Kidney (tissue), 13 donors: ENCODE measurements at regions not wholly inside any gene's neighbourhood (a gene's known extent, or its start where the extent isn't known, plus 50 kb on each side); places are given as distances from the start of the nearest gene placed in this dataset.

Source experiments
- DNase-seq, 5 donors: peaks; one replicate each; pipeline ENCODE4 v3.0.0-alpha.2; 2013 to 2020
- FAIRE-seq: peaks from 2 replicates; lab custom pipeline; 2012; peaks lifted over from hg19 to GRCh38; lab: Jason Lieb, UNC
- H3K27ac ChIP-seq, 2 donors: one replicate each; pipeline ENCODE4 v1.7.0; 2013; ENCODE audit warnings: low read depth in 2 of 2, low read length in 2 of 2, inconsistent platforms in 1 of 2
- H3K27me3 ChIP-seq: one replicate; pipeline ENCODE4 v1.7.1; 2013; ENCODE audit warnings: low read length, inconsistent platforms; ENCODE audit not compliant: control insufficient read depth, insufficient read depth
- H3K36me3 ChIP-seq, 3 donors: one replicate each; pipeline versions ENCODE4 v1.7.0 to v1.7.1; 2013; ENCODE audit warnings: low read length in 3 of 3, control low read depth in 1 of 3, inconsistent platforms in 1 of 3; ENCODE audit not compliant: insufficient read depth in 3 of 3, control insufficient read depth in 2 of 3
- H3K4me1 ChIP-seq, 3 donors: one replicate each; pipeline versions ENCODE4 v1.7.0 to v1.7.1; 2013; ENCODE audit warnings: low read length in 3 of 3, inconsistent platforms in 1 of 3, low read depth in 1 of 3; ENCODE audit not compliant: control insufficient read depth in 2 of 3, insufficient read depth in 2 of 3
- H3K4me3 ChIP-seq, 3 donors: one replicate each; pipeline versions ENCODE4 v1.7.0 to v1.8.1; 2013; ENCODE audit warnings: low read length in 3 of 3, control low read depth in 1 of 3, inconsistent platforms in 1 of 3
- H3K9ac ChIP-seq, 3 donors: one replicate each; pipeline versions ENCODE4 v1.7.0 to v1.7.1; 2013; ENCODE audit warnings: low read length in 3 of 3, control low read depth in 1 of 3, inconsistent platforms in 1 of 3
- H3K9me3 ChIP-seq, 3 donors: one replicate each; pipeline versions ENCODE4 v1.7.0 to v1.7.1; 2013; ENCODE audit warnings: low read length in 3 of 3, control low read depth in 1 of 3, inconsistent platforms in 1 of 3; ENCODE audit not compliant: control insufficient read depth in 2 of 3, insufficient read depth in 1 of 3
- intact Hi-C: fragments of 100-400 bp; cut with DNase I; formaldehyde crosslinking; loops from one replicate; pipeline ENCODE4 v1.11.1; 2022
- TF ChIP-seq, protein P1 (sequence below): IDR thresholded peaks from 3 replicates; pipeline ENCODE4 v1.5.1; 2012; ENCODE audit warnings: mild to moderate bottlenecking, moderate library complexity, borderline replicate concordance; ENCODE audit not compliant: insufficient read depth; ENCODE audit errors: extremely low read depth
- donor health status: control.
- donor health status: control.
- donor health status: control.
- donor health status: control.
- donor health status: control.
- donor health status: DM: yes; HTN: yes; CAD: no.
- donor health status: Normal renal cell carcinoma (clear cell type).

DNA sequence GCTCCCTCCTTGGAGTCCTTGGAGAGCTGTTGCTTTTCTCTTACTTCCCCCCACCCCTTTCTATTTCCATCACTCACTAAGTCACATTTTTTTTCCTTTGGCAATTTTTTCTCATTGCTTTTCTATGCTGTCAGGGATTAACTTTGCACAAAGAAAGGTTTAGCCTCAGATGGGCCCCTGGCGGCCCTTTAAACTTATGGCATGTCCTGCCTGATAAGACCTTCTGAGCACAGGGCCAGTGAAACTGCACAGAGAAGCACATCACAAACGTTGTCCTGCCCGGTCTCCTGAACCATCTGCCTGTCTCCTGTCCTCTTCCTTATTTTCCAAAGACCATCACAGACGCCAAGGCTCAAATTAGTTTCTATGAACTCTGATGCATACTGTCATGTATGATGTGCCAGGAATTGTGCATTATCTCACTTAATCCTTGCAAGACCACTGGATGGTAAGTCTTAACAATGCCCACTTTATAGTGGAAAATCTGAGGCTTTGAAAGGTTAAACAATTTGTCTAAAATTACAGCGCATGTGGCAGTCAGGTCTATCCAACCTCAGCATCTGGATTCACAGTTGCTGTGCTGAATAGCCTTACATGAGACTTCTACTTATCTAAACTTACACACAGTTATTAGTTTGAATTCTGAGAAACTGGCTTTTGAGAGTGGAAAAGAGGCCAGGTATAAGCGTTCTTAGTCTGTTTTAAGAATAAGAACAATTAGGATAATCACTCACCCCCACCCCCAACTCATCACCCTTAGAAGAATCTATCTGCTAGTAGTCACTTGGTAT lies 648.1 kb downstream of the NTRK3 start:
- TF ChIP-seq, protein P1, sequence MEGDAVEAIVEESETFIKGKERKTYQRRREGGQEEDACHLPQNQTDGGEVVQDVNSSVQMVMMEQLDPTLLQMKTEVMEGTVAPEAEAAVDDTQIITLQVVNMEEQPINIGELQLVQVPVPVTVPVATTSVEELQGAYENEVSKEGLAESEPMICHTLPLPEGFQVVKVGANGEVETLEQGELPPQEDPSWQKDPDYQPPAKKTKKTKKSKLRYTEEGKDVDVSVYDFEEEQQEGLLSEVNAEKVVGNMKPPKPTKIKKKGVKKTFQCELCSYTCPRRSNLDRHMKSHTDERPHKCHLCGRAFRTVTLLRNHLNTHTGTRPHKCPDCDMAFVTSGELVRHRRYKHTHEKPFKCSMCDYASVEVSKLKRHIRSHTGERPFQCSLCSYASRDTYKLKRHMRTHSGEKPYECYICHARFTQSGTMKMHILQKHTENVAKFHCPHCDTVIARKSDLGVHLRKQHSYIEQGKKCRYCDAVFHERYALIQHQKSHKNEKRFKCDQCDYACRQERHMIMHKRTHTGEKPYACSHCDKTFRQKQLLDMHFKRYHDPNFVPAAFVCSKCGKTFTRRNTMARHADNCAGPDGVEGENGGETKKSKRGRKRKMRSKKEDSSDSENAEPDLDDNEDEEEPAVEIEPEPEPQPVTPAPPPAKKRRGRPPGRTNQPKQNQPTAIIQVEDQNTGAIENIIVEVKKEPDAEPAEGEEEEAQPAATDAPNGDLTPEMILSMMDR, result no peak
- Histone ChIP-seq H3K4me1 (no peaks in the 10 kb centered on the region), H3K4me3 (no peak overlapping the region), H3K36me3 (no peaks in the 10 kb centered on the region), H3K9ac (no peak overlapping the region), H3K27me3 (no peaks in the 10 kb centered on the region), H3K9me3 (no peaks in the 10 kb centered on the region), H3K27ac (no peak overlapping the region)
- intact Hi-C loops, result no loop called here
- DNase-seq (no peak), FAIRE-seq (no peak)

DNA sequence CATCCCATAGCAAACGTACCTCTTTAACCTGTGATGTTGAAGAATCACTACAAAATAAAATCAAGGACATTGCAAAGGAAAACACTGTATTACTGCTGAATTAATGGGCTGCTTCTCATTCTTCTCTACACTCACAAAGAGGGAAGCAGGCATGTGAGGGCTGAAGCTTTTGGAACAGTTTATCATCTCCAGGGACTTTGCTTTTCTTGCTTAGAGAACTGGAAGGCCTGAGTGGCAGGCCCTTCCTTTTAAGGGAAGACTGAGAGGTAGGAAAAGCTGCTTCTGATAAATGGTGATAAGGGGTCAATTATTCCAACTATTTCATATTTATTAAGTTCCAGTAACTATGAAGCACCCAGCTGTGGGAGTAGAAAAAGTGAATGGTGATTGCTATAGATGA lies 649.6 kb downstream of the NTRK3 start:
- Histone ChIP-seq H3K27me3 (no peaks in the 10 kb centered on the region), H3K9me3 (no peaks in the 10 kb centered on the region), H3K4me1 (no peaks in the 10 kb centered on the region), H3K36me3 (no peaks in the 10 kb centered on the region), H3K4me3 (no peak overlapping the region), H3K9ac (no peak overlapping the region), H3K27ac (no peak overlapping the region)
- no peak for DNase-seq
- FAIRE-seq, result no peak
- intact Hi-C loops, result no loop called here
- TF ChIP-seq, protein P1, result no peak

GRCh38 chr15:87604857-87605446 lies 651.6 kb downstream of the NTRK3 start:
- Histone ChIP-seq H3K9me3 (no peaks in the 10 kb centered on the region), H3K27me3 (no peaks in the 10 kb centered on the region), H3K4me3 (no peak overlapping the region), H3K36me3 (no peaks in the 10 kb centered on the region), H3K4me1 (no peaks in the 10 kb centered on the region), H3K27ac (no peak overlapping the region), H3K9ac (no peak overlapping the region)
- DNase-seq (peak in 1 of 5 donors; percentile 33), FAIRE-seq (no peak)
- intact Hi-C loops, result no loop called here
- TF ChIP-seq, protein P1, result peak; percentile 38
